ENCODE measurements at regions not wholly inside any gene's neighbourhood (a gene's known extent, or its start where the extent isn't known, plus 50 kb on each side); places are given as distances from the start of the nearest gene placed in this dataset.

DNA sequence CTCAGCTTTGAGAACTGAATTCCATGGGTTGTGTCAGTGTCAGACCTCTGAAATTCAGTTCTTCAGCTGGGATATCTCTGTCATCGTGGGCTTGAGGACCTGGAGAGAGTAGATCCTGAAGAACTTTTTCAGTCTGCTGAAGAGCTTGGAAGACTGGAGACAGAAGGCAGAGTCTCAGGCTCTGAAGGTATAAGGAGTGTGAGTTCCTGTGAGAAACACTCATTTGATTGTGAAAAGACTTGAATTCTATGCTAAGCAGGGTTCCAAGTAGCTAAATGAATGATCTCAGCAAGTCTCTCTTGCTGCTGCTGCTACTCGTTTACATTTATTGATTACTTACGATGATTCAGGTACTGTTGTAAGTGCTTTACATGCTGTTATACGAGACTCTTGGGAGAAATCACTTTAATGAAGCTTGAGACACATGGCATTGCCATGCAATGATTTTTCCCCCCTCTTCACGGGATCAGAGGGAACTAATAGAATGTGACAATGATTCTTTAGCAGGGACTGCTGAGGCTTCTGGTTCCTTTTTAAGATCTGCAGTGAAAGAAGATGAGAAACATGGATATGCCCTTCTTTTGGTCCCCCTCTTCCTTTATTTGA is 63.8 kb downstream of the PTTG1 start (continued):
- TF ChIP-seq CREB5 (CRISPR knock-in tag; IDR thresholded peaks at IDR 0.05; ENCODE audit: low read depth), result no peak

- TF ChIP-seq CREB5 (CRISPR knock-in tag; IDR thresholded peaks at IDR 0.05; ENCODE audit: low read depth), result no peak
- TF ChIP-seq, protein P1, sequence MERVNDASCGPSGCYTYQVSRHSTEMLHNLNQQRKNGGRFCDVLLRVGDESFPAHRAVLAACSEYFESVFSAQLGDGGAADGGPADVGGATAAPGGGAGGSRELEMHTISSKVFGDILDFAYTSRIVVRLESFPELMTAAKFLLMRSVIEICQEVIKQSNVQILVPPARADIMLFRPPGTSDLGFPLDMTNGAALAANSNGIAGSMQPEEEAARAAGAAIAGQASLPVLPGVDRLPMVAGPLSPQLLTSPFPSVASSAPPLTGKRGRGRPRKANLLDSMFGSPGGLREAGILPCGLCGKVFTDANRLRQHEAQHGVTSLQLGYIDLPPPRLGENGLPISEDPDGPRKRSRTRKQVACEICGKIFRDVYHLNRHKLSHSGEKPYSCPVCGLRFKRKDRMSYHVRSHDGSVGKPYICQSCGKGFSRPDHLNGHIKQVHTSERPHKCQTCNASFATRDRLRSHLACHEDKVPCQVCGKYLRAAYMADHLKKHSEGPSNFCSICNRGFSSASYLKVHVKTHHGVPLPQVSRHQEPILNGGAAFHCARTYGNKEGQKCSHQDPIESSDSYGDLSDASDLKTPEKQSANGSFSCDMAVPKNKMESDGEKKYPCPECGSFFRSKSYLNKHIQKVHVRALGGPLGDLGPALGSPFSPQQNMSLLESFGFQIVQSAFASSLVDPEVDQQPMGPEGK (CRISPR knock-in tag; IDR thresholded peaks at IDR 0.05; ENCODE audit: borderline replicate concordance), result no peak
- TF ChIP-seq BACH2 (CRISPR knock-in tag; IDR thresholded peaks at IDR 0.05; ENCODE audit: borderline replicate concordance), result no peak
- no peak for TF ChIP-seq TCF4 (CRISPR knock-in tag; IDR thresholded peaks at IDR 0.05; ENCODE audit: borderline replicate concordance)
- no peak for TF ChIP-seq TOX (CRISPR knock-in tag; IDR thresholded peaks at IDR 0.05; ENCODE audit: borderline replicate concordance)
- TF ChIP-seq, protein P2, sequence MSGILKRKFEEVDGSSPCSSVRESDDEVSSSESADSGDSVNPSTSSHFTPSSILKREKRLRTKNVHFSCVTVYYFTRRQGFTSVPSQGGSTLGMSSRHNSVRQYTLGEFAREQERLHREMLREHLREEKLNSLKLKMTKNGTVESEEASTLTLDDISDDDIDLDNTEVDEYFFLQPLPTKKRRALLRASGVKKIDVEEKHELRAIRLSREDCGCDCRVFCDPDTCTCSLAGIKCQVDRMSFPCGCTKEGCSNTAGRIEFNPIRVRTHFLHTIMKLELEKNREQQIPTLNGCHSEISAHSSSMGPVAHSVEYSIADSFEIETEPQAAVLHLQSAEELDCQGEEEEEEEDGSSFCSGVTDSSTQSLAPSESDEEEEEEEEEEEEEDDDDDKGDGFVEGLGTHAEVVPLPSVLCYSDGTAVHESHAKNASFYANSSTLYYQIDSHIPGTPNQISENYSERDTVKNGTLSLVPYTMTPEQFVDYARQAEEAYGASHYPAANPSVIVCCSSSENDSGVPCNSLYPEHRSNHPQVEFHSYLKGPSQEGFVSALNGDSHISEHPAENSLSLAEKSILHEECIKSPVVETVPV (CRISPR knock-in tag; IDR thresholded peaks at IDR 0.05), result no peak
- TF ChIP-seq CSDC2 (CRISPR knock-in tag; IDR thresholded peaks at IDR 0.05), result no peak
- no peak for TF ChIP-seq ZNF70 (CRISPR knock-in tag; IDR thresholded peaks at IDR 0.05)
- no peak for TF ChIP-seq RARB (CRISPR knock-in tag; IDR thresholded peaks at IDR 0.05)
- no peak for TF ChIP-seq ZNF565 (CRISPR knock-in tag; conservative IDR thresholded peaks at IDR 0.05; ENCODE audit: low read depth)
- TF ChIP-seq ARNTL (CRISPR knock-in tag; IDR thresholded peaks at IDR 0.05; ENCODE audit: borderline replicate concordance, low read depth), result no peak
- TF ChIP-seq, protein P3, sequence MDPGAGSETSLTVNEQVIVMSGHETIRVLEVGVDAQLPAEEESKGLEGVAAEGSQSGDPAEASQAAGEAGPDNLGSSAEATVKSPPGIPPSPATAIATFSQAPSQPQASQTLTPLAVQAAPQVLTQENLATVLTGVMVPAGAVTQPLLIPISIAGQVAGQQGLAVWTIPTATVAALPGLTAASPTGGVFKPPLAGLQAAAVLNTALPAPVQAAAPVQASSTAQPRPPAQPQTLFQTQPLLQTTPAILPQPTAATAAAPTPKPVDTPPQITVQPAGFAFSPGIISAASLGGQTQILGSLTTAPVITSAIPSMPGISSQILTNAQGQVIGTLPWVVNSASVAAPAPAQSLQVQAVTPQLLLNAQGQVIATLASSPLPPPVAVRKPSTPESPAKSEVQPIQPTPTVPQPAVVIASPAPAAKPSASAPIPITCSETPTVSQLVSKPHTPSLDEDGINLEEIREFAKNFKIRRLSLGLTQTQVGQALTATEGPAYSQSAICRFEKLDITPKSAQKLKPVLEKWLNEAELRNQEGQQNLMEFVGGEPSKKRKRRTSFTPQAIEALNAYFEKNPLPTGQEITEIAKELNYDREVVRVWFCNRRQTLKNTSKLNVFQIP (CRISPR knock-in tag; IDR thresholded peaks at IDR 0.05; ENCODE audit: borderline replicate concordance, low read depth), result no peak
- ATAC-seq, result no peak
Measured at GRCh38 chr5:160486573-160486972, 64.9 kb downstream of the PTTG1 start.

DNA sequence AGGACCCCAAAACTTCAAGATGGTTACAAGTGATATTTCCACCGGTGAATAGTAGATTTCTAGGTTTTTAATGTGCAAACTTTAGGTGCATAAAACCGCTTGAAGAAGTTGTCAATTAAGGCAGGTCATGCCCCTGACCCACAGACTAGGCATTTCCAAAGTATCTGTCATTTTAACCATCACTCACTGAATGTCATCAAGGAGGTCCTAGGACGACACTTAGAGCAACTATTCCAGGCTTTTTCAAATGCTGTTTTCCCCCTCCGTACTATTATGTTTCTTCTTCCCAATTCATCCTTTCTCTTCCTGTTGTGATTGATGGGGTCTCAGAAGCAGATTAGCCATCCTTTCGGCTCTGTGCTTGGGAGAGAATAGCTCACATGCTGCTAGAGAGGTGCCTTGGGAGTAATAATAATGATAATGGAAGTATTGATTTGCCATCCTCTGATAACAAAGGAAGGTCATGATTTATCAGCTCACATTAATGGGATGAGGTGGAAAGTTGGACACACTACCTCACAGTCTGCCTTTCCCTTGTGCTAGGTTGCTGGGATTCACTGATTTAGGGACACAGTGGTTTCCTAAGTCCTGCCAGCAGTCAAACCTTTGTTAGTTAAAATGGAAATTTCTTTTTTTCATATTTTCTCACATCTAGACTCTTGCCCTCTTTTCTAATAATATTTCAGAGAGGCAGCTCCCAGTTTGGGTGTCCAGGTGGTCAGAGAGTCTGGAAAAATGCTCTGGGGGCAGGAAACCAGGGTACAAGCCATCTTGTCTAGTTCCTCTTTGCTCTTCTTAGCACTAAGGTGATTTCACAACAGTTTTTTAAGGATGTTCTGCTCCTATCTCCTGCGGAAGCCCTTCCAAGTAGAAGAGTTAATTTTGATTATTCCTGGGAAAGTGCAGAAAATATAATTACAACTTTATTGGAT is 67.0 kb downstream of the PTTG1 start:
- ATAC-seq, result no peak
- no peak for TF ChIP-seq ZFP30 (CRISPR knock-in tag; IDR thresholded peaks at IDR 0.05)
- TF ChIP-seq ZNF8 (CRISPR knock-in tag; IDR thresholded peaks at IDR 0.05), result no peak
- no peak for TF ChIP-seq ZNF70 (CRISPR knock-in tag; IDR thresholded peaks at IDR 0.05)
- TF ChIP-seq ISL1 (CRISPR knock-in tag; IDR thresholded peaks at IDR 0.05), result no peak
- TF ChIP-seq BACH2 (CRISPR knock-in tag; IDR thresholded peaks at IDR 0.05; ENCODE audit: borderline replicate concordance), result no peak
- TF ChIP-seq OSR1 (CRISPR knock-in tag; IDR thresholded peaks at IDR 0.05), result no peak
- no peak for TF ChIP-seq TCF4 (CRISPR knock-in tag; IDR thresholded peaks at IDR 0.05; ENCODE audit: borderline replicate concordance)
- TF ChIP-seq ZC3H10 (CRISPR knock-in tag; IDR thresholded peaks at IDR 0.05), result no peak
- TF ChIP-seq PPARA (CRISPR knock-in tag; IDR thresholded peaks at IDR 0.05; ENCODE audit: borderline replicate concordance), result no peak
- no peak for TF ChIP-seq SNAI2 (CRISPR knock-in tag; IDR thresholded peaks at IDR 0.05)
- TF ChIP-seq, protein P3 (CRISPR knock-in tag; IDR thresholded peaks at IDR 0.05; ENCODE audit: borderline replicate concordance, low read depth), result no peak
- TF ChIP-seq, protein P1 (CRISPR knock-in tag; IDR thresholded peaks at IDR 0.05; ENCODE audit: borderline replicate concordance), result no peak
- TF ChIP-seq, protein P4, sequence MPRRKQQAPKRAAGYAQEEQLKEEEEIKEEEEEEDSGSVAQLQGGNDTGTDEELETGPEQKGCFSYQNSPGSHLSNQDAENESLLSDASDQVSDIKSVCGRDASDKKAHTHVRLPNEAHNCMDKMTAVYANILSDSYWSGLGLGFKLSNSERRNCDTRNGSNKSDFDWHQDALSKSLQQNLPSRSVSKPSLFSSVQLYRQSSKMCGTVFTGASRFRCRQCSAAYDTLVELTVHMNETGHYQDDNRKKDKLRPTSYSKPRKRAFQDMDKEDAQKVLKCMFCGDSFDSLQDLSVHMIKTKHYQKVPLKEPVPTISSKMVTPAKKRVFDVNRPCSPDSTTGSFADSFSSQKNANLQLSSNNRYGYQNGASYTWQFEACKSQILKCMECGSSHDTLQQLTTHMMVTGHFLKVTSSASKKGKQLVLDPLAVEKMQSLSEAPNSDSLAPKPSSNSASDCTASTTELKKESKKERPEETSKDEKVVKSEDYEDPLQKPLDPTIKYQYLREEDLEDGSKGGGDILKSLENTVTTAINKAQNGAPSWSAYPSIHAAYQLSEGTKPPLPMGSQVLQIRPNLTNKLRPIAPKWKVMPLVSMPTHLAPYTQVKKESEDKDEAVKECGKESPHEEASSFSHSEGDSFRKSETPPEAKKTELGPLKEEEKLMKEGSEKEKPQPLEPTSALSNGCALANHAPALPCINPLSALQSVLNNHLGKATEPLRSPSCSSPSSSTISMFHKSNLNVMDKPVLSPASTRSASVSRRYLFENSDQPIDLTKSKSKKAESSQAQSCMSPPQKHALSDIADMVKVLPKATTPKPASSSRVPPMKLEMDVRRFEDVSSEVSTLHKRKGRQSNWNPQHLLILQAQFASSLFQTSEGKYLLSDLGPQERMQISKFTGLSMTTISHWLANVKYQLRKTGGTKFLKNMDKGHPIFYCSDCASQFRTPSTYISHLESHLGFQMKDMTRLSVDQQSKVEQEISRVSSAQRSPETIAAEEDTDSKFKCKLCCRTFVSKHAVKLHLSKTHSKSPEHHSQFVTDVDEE (CRISPR knock-in tag; IDR thresholded peaks at IDR 0.05), result no peak

All from SK-N-SH treated with all-trans-retinoic acid at 6 μM for 48 hours (cell line).